ENCODE measurements at regions not wholly inside any gene's neighbourhood (a gene's known extent, or its start where the extent isn't known, plus 50 kb on each side); places are given as distances from the start of the nearest gene placed in this dataset.

DNA sequence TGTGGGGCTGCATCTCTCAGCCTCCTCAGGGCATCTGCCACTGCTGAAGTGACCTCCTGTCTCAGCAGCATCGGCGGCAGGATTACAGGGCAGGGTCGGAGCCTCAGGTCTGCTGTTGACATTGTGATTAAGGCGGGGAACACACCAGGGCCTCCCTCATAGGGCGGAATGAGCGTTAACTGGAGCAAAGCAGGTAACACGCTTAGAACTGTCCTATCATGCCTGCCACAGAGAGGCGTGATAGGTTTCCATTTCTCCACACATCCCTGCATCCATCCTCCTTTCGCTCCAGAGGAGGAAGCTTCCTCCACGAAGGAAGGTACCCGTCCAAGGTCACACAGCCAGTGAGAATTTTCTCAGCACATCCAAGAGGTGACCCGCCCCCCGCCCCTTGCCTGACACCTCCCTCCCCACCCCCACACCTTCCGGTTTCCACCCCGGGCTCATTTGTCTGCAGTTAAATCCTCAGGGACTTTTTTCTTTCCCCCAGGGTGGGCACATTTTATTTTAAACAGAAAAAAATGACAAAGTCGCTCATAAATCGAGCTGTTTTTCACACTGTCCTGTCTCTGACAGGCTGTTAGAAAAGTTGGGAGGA lies 200.8 kb downstream of the TFAP2C start:
- no peak for TF ChIP-seq POLR2AphosphoS5 (IDR thresholded peaks at IDR 0.05; ENCODE audit: low read depth, low read length)
- TF ChIP-seq, protein P1, sequence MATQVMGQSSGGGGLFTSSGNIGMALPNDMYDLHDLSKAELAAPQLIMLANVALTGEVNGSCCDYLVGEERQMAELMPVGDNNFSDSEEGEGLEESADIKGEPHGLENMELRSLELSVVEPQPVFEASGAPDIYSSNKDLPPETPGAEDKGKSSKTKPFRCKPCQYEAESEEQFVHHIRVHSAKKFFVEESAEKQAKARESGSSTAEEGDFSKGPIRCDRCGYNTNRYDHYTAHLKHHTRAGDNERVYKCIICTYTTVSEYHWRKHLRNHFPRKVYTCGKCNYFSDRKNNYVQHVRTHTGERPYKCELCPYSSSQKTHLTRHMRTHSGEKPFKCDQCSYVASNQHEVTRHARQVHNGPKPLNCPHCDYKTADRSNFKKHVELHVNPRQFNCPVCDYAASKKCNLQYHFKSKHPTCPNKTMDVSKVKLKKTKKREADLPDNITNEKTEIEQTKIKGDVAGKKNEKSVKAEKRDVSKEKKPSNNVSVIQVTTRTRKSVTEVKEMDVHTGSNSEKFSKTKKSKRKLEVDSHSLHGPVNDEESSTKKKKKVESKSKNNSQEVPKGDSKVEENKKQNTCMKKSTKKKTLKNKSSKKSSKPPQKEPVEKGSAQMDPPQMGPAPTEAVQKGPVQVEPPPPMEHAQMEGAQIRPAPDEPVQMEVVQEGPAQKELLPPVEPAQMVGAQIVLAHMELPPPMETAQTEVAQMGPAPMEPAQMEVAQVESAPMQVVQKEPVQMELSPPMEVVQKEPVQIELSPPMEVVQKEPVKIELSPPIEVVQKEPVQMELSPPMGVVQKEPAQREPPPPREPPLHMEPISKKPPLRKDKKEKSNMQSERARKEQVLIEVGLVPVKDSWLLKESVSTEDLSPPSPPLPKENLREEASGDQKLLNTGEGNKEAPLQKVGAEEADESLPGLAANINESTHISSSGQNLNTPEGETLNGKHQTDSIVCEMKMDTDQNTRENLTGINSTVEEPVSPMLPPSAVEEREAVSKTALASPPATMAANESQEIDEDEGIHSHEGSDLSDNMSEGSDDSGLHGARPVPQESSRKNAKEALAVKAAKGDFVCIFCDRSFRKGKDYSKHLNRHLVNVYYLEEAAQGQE (IDR thresholded peaks at IDR 0.05; ENCODE audit: insufficient read depth in 1 of 2, low read depth in 2 of 2, low read length in 1 of 2) = no peak
- no peak for TF ChIP-seq TCF7L2 (IDR thresholded peaks at IDR 0.05; ENCODE audit: low read depth, low read length)
- TF ChIP-seq, protein P2, sequence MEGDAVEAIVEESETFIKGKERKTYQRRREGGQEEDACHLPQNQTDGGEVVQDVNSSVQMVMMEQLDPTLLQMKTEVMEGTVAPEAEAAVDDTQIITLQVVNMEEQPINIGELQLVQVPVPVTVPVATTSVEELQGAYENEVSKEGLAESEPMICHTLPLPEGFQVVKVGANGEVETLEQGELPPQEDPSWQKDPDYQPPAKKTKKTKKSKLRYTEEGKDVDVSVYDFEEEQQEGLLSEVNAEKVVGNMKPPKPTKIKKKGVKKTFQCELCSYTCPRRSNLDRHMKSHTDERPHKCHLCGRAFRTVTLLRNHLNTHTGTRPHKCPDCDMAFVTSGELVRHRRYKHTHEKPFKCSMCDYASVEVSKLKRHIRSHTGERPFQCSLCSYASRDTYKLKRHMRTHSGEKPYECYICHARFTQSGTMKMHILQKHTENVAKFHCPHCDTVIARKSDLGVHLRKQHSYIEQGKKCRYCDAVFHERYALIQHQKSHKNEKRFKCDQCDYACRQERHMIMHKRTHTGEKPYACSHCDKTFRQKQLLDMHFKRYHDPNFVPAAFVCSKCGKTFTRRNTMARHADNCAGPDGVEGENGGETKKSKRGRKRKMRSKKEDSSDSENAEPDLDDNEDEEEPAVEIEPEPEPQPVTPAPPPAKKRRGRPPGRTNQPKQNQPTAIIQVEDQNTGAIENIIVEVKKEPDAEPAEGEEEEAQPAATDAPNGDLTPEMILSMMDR (IDR thresholded peaks at IDR 0.05) = no peak
- TF ChIP-seq SIN3A (IDR thresholded peaks at IDR 0.05; ENCODE audit: borderline replicate concordance, insufficient read depth, low read depth, low read length) = no peak
- no peak overlapping the region for H3K4me3 ChIP-seq (ENCODE audit: low read depth in 2 of 2, low read length in 2 of 2)
- ATAC-seq (no peak), DNase-seq (ENCODE audit: low read depth, low spot score) (no peak)
- no TSS peak for BruUV-seq (replicated peaks)
- ChIA-PET CTCF (no interaction called here), POLR2A (interaction anchor here (0.6 kb wide), 1 partner anchor 30 kb away, joined by 3 read pairs; no protein-coding TSS in a partner anchor)
- no peaks in the 10 kb centered on the region for H3K9me3 ChIP-seq (ENCODE audit: control insufficient read depth, insufficient read depth, low read depth, low read length)
- H3K27ac ChIP-seq (ENCODE audit: low read length) = no peak overlapping the region
- in situ Hi-C loops (cut with HindIII; ENCODE audit: low pct_unique_long_range_greater_than_20kb, low sequenced_read_pairs) = no loop called here
- H3K4me1 ChIP-seq (ENCODE audit: control insufficient read depth, insufficient read depth, low read length) = no peaks in the 10 kb centered on the region
- no peaks in the 10 kb centered on the region for H3K36me3 ChIP-seq (ENCODE audit: control insufficient read depth, insufficient read depth, low read length)
- intact Hi-C loops (cut with micrococcal nuclease; ENCODE audit: unreplicated experiment) = no loop called here
- 0 out of 2 replicates have a peak, but pooled peaks cover 2% of the 10 kb centered on the region for H3K27me3 ChIP-seq (ENCODE audit: control insufficient read depth, insufficient read depth, low read length)

DNA sequence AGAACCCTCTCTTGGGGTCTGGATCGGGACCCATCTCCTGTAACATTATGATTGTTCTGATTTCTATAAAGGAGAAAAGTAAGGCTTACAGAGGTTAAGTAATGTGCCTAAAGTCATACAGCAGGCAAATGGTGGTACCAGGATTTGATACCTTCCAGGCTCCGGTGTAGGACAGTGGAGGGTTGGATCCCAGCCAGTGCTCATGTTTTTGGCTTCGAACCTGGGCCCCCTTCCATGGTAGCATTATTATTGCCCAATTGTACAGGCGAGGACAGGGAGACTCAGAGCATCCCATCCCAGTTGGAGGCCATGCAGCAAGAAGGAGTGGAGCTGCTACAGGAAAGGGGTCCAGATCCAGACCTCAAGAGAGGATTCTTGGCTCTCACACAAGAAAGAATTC lies 202.7 kb downstream of the TFAP2C start:
- intact Hi-C loops (cut with micrococcal nuclease; ENCODE audit: unreplicated experiment) = no loop called here
- Histone ChIP-seq H3K9me3 (ENCODE audit: control insufficient read depth, insufficient read depth, low read depth, low read length) (no peaks in the 10 kb centered on the region), H3K27me3 (ENCODE audit: control insufficient read depth, insufficient read depth, low read length) (peaks cover 2% of the 10 kb centered on the region; the same call in 1 of the 2 replicates), H3K27ac (ENCODE audit: low read length) (no peak overlapping the region), H3K36me3 (ENCODE audit: control insufficient read depth, insufficient read depth, low read length) (no peaks in the 10 kb centered on the region), H3K4me3 (ENCODE audit: low read depth in 2 of 2, low read length in 2 of 2) (no peak overlapping the region), H3K4me1 (ENCODE audit: control insufficient read depth, insufficient read depth, low read length) (no peaks in the 10 kb centered on the region)
- POLR2A ChIA-PET = no interaction called here
- no peak for TF ChIP-seq POLR2AphosphoS5 (IDR thresholded peaks at IDR 0.05; ENCODE audit: low read depth, low read length)
- TF ChIP-seq SIN3A (IDR thresholded peaks at IDR 0.05; ENCODE audit: borderline replicate concordance, insufficient read depth, low read depth, low read length) = no peak
- TF ChIP-seq, protein P2 (IDR thresholded peaks at IDR 0.05) = no peak
- TF ChIP-seq TCF7L2 (IDR thresholded peaks at IDR 0.05; ENCODE audit: low read depth, low read length) = no peak
- TF ChIP-seq, protein P1 (IDR thresholded peaks at IDR 0.05; ENCODE audit: insufficient read depth in 1 of 2, low read depth in 2 of 2, low read length in 1 of 2) = no peak
- in situ Hi-C loops (cut with HindIII; ENCODE audit: low pct_unique_long_range_greater_than_20kb, low sequenced_read_pairs) = no loop called here
- no peak for DNase-seq (ENCODE audit: low read depth, low spot score)
- CTCF ChIA-PET = no interaction called here
- no peak for ATAC-seq
- BruUV-seq (replicated peaks) = no TSS peak
